ENCODE measurements at regions not wholly inside any gene's neighbourhood (a gene's known extent, or its start where the extent isn't known, plus 50 kb on each side); places are given as distances from the start of the nearest gene placed in this dataset.

DNA sequence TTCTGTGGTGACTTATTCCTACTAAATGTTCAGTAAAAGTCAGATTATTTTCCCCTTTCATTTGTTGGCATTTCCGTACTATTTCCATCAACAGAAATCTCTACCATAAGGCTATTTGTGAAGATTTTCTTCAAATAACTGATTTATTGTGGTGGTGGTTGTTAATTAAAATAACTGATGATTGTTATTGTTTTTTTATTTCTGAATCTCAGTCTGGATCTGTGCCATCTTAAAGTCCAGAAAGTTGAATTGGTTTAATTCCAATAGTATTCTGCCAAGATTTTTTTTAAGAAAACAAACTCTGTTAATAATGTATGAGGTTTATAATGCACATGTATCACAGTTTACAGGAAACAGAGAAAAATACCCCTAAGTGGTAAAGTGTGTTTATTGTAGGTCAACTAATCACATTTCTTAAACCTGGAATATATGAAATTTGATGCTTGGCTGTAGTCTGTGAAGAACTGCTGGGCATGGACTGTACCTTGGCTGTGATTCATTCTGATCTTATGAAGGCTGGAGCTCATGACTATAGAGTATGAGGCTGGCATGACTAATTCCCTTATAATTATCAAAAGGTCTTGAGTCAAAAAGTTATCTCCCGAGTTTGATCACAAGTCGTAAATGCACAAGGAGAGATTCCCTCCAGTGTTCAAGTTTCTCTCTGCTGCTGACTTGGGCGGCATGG, 134.2 kb upstream of the RND3 start:
- no peak for DNase-seq (ENCODE audit: low read depth)
- no peak overlapping the region for H3K4me3 ChIP-seq (ENCODE audit: low read depth, low read length)
- TF ChIP-seq, protein P1, sequence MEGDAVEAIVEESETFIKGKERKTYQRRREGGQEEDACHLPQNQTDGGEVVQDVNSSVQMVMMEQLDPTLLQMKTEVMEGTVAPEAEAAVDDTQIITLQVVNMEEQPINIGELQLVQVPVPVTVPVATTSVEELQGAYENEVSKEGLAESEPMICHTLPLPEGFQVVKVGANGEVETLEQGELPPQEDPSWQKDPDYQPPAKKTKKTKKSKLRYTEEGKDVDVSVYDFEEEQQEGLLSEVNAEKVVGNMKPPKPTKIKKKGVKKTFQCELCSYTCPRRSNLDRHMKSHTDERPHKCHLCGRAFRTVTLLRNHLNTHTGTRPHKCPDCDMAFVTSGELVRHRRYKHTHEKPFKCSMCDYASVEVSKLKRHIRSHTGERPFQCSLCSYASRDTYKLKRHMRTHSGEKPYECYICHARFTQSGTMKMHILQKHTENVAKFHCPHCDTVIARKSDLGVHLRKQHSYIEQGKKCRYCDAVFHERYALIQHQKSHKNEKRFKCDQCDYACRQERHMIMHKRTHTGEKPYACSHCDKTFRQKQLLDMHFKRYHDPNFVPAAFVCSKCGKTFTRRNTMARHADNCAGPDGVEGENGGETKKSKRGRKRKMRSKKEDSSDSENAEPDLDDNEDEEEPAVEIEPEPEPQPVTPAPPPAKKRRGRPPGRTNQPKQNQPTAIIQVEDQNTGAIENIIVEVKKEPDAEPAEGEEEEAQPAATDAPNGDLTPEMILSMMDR (IDR thresholded peaks at IDR 0.05; ENCODE audit: low read depth, low read length, missing control alignments) = no peak

DNA sequence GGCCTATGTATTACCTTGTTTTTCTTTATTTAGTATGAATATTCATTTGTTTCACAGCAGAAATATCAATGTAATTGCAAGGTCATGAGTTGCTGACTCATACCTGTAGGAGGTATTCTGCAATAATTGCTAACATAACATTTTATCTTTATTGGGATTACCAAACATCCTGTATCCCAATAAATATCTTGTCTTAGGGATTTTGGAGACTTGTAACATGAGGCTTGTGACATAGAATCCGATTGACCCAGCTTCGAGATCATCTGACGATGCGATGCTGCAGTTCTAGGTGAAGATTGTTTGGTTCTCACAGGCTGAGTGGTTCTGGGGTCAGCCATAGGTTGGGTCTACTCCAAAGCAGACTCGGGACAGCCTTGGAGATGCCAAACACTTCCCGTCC, 133.4 kb upstream of the RND3 start:
- TF ChIP-seq, protein P1 (IDR thresholded peaks at IDR 0.05; ENCODE audit: low read depth, low read length, missing control alignments) = no peak
- H3K4me3 ChIP-seq (ENCODE audit: low read depth, low read length) = no peak overlapping the region

DNA sequence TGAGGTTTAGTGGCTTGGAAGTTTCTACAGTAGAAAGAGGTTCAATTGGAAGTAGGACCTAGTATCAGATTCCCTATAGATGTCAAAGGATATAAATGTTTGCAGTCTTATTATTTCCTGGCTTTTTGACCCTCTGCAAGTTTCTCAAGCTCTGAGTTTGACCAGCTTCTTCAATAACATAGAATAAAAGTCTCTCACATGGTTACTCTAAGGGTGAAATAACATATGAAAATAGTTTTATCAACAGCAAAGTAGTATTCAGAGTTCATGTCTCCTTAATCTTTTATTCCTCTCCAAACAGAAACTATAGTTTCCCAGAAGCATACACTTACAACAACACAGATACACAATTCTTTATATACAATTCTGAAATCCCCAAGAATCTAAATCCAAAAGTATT, 132.9 kb upstream of the RND3 start:
- no peak for DNase-seq (ENCODE audit: low read depth)
- H3K4me3 ChIP-seq (ENCODE audit: low read depth, low read length) = no peak overlapping the region
- TF ChIP-seq, protein P1 (IDR thresholded peaks at IDR 0.05; ENCODE audit: low read depth, low read length, missing control alignments) = no peak

More for the DNA sequence above, 133.4 kb upstream of the RND3 start:
- no peak for DNase-seq (ENCODE audit: low read depth)

DNA sequence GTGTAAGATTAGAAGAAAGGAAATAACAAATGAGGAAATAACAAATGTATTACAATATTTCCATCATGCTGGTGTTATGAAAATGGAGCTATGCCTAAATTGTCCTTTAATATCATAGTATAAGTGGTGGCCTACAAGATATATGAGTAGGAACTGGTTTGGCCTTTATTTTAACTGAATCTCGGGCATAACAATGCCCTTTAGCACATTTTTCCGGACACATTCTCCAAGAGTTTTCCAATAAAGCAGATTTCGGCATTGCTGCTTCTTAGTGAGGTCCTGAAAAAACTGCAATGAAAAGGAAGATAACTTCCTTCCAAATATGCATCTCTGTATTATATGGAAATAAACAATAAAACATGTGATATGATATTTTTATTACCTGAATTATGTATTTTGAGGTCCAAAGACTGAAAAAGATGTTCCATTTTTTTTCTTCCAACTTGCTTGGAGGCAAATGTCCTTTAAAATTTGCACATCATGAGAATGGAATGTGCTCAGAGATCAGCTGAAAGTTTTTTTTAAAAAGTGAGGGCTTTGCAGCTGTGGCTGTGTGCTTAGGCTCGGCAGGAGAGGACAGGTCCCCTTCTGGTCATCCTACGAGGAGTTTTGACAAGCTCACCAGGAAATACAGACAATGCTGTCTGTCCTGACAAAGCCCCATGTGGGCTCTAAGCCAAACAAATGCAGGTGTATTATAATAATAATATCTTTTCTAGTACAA, 132.3 kb upstream of the RND3 start:
- TF ChIP-seq, protein P1 (IDR thresholded peaks at IDR 0.05; ENCODE audit: low read depth, low read length, missing control alignments) = no peak
- no peak overlapping the region for H3K4me3 ChIP-seq (ENCODE audit: low read depth, low read length)
- no peak for DNase-seq (ENCODE audit: low read depth)

DNA sequence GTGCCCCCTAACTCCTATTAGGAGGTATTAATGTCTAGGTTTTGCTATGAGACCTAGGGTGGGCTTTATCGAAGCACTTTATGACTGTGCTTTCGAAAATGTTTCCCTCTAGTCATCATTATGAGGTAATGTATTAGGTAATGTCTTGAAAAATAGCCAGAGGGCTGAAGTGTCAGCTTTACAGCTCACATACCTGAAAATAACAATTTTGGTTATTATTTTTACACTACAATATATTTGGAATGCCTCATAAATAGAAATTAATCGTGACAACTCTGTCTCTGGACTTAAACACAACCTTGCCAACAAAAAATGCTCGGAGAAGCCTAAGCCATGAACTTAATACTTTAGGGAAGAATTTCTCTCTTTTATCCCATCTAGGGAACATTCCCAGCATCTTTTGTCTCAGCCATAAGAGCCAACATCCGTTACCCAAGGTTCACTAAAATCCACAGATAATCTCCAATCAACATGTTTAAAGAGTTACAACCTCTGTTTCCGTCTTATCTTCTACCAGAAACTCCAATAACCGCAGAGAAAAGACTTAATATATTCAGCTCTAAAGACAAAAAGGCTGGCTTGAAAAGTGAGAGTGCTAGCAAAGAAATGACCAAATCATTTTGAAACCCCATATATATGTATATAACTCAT, 130.9 kb upstream of the RND3 start:
- no peak for DNase-seq (ENCODE audit: low read depth)
- TF ChIP-seq, protein P1 (IDR thresholded peaks at IDR 0.05; ENCODE audit: low read depth, low read length, missing control alignments) = no peak
- H3K4me3 ChIP-seq (ENCODE audit: low read depth, low read length) = no peak overlapping the region

DNA sequence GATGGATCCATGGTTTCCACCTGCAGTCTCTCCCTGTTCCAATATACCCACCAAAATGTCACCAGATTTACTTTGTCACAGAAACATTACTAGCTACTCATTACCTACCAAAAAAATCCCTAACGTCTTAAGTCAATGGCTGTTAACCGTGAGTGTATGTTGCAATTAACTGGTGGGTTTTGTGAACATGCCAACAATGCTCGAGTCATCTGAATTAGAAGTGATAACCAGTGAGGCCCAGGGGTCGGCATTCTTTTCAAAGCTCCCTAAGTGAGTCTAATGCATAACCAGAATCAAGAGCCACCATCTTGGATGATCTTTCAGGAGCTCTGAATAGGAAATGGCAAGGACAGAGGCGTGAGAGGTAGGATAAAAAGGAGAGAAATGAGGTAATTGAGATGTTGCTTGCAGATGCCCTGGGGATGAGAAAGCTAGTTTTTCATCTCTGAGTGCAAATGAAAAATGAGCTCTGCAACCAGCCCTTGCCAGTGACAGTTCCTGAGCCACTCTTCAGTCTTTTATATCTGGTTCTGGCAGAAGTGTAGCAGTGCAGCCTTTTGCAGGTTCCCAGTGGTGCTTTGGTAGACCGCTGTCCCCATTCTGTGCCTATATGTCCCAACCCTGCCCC, 130.0 kb upstream of the RND3 start:
- TF ChIP-seq, protein P1 (IDR thresholded peaks at IDR 0.05; ENCODE audit: low read depth, low read length, missing control alignments) = no peak
- DNase-seq (ENCODE audit: low read depth) = no peak
- no peak overlapping the region for H3K4me3 ChIP-seq (ENCODE audit: low read depth, low read length)

All from GM12864 (cell line).